ENCODE measurements at regions not wholly inside any gene's neighbourhood (a gene's known extent, or its start where the extent isn't known, plus 50 kb on each side); places are given as distances from the start of the nearest gene placed in this dataset.

- DNase-seq, result no peak
- ATAC-seq, result no peak
Observed at GRCh38 chr1:79599257-79599656, 592.7 kb upstream of the ADGRL4 start.

DNA sequence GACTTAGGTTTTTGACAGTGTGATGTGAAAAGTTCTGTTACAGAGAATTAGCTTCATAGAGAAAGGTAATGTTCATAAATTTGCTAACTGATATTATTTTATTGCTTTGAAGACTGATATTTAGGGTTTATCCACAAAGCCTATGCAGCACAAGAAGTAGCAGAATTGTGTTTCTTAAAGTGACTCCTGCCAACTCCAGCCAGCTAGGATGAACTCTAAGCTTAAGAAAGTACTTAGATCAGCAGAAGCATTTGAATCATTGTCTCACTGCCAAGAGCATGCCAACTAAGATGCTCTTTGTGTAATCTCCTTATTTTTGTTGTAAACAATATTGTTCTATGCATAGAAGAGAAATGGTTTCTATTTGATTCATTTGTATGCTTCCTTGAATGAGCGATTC lies 589.4 kb upstream of the ADGRL4 start:
- ATAC-seq, result no peak
- no peak for DNase-seq

GRCh38 chr1:79594121-79594698 lies 587.7 kb upstream of the ADGRL4 start:
- DNase-seq (no peak), ATAC-seq (no peak)

- ATAC-seq, result no peak
- DNase-seq, result no peak
Observed at GRCh38 chr1:79592707-79593106, 586.2 kb upstream of the ADGRL4 start.

- DNase-seq (no peak), ATAC-seq (no peak)
Observed at GRCh38 chr1:79588719-79589118, 582.2 kb upstream of the ADGRL4 start.

- no peak for ATAC-seq
Observed at GRCh38 chr1:79587229-79587628, 580.7 kb upstream of the ADGRL4 start.

GRCh38 chr1:79585801-79586200 lies 579.3 kb upstream of the ADGRL4 start:
- DNase-seq (no peak), ATAC-seq (no peak)

More at GRCh38 chr1:79587229-79587628, 580.7 kb upstream of the ADGRL4 start:
- DNase-seq, result no peak

- DNase-seq, result no peak
- no peak for ATAC-seq
Observed at GRCh38 chr1:79575424-79575823, 568.9 kb upstream of the ADGRL4 start.

GRCh38 chr1:79568411-79568810 lies 561.9 kb upstream of the ADGRL4 start:
- DNase-seq (no peak), ATAC-seq (no peak)

- no peak for DNase-seq
- ATAC-seq, result no peak
Observed at GRCh38 chr1:79561521-79561978, 555.0 kb upstream of the ADGRL4 start.

DNA sequence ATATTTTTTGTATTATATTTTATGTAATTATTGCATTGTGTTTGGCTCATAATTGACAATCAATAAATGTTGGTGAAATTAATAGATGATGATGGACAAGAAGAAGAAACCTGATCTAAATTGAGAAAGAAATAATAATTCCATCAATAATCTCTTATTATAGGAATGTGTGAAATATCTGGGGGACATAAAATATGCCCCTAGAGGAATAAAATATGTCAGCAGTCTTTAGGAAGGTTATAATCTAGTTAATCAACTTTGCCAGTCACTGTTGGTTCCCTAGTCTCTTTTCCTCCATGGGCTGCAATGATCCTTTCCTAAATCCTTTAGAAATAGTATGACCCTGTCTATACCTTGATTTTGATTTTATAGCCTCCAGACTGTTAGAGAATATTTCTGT lies 549.7 kb upstream of the ADGRL4 start:
- DNase-seq, result no peak
- ATAC-seq, result no peak

DNA sequence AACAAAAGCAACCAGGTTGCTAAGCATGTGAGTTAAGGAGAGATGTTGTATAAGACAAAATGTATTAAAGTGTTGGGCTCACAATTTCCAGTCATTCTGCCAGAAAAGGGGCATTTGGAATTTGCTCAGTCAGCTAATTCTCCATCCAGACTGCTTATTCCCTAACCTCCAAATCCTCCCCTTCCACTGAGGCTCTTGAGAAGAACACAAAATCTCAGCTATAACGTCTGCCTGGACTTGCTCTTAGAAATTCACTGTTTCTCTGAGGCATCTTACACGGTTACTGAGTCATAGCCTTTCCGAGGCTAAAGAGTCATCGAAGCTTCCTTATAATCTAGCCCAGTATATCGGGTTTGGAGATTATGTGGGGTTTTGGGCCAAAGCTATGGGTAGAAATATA lies 548.2 kb upstream of the ADGRL4 start:
- DNase-seq (no peak), ATAC-seq (no peak)

- ATAC-seq (no peak), DNase-seq (no peak)
Observed at GRCh38 chr1:79551321-79551720, 544.8 kb upstream of the ADGRL4 start.

DNA sequence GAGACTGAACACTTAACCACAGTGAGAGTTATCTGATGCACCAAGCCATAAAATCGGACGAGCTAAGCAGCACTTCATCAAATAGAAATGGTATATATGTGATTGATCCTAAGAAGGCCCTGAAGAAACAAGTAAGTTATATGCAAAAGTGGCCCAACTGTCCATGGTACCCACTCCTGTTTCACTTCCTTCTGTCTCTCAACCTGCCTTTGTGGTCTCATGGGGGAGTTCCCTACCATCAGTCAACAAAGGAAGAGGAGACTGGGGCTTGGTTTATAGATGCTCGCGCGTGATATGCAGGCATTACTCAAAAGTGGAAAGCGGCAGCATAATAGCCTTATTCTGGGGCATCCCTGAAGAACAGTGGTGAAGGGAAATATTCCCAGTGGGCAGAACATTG lies 543.9 kb upstream of the ADGRL4 start:
- DNase-seq (no peak), ATAC-seq (no peak)

DNA sequence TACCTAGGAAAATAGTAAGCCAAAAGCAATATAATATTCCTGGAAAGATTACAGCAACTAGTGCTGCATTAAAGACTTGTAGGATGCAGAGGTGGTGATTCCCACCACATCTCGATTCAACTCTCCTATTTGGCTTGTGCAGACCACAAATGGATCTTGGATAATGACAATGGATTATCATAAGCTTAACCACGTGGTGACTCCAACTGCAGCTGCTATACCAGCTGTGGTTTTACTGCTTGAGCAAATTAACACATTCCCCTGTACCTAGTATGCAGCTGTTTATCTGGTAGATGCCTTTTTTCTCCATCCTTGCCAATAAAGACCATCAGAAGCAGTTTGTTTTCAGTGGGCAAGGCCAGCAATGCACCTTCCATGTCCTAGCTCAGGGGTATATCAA lies 542.7 kb upstream of the ADGRL4 start:
- ATAC-seq, result no peak

GRCh38 chr1:79547514-79547913 lies 541.0 kb upstream of the ADGRL4 start:
- DNase-seq (no peak), ATAC-seq (no peak)

More for the DNA sequence above, 542.7 kb upstream of the ADGRL4 start:
- DNase-seq, result no peak

DNA sequence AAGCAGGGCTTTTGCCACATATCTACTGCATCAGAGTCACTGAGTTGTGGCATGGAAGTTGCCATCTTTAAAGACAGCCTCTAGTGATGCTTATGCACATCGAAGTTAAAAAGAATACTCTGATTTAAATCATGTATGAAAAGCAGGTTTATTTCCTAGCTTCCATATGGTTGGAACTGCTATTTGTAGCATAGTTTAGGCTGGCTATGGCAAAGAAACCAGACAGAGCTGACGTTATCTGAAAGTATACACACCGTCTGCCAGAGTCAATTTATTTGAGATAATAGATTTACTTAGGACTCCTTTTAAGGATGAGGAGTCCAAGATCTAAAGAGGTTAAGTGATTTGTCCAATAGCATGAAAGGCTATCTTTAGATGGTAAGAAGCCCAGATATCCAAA lies 536.9 kb upstream of the ADGRL4 start:
- DNase-seq (no peak), ATAC-seq (no peak)

DNA sequence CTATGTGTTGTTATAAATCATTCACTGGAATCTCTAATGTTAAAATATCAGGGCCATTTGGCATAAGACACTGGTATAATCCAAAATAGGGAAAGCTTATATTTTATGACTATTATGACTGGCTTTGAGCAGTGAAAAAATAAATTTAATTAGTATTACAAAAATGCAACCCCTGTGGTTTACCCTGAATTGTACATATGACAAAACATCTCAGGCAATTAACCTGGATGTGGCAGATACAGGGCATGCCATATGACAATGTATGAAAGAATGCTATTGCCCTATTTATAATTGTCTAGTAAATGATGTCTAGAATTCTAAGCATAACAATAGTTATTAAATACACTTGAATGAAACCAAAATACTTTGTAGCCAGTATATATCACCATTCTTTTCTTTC lies 532.5 kb upstream of the ADGRL4 start:
- DNase-seq, result no peak
- no peak for ATAC-seq

DNA sequence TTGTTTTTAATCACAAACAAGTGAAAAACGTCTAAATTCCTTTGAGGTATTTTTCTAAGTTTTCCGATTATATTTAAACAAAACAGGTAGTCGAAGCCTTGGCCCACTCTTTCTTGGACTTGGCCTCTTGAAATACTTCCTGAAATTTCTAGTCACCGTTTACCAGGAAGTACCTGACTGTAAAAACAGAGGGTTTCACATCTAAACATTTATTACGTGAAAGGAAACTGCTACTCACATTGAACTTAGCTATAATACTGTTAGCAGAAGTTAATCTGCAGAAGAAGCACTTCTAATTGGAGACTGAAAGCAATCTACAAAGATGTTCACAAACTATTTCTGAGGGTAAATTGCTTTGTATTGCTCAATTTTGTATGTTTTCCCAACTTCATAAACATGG lies 526.0 kb upstream of the ADGRL4 start:
- no peak for DNase-seq
- ATAC-seq, result no peak

GRCh38 chr1:79531790-79532189 lies 525.3 kb upstream of the ADGRL4 start:
- ATAC-seq (no peak), DNase-seq (no peak)

DNA sequence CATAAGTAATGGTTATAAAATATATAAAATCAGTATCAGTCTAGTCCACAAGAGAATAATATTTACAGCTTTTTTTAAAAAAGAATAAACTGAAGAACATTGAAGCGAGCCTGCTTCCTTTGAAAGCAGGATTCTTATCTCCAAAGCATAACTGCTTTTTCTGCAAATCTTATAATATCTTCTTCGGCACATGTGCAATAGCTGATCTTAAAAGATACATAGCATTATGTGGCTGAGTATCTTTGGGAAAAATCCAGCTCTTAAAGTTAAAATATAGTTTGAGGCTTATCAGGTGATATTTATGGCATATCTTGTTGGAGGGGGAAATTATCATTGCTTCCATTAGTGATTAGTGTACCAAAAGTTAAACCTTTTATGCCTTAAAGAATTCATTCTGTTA lies 523.9 kb upstream of the ADGRL4 start:
- ATAC-seq, result no peak
- no peak for DNase-seq

DNA sequence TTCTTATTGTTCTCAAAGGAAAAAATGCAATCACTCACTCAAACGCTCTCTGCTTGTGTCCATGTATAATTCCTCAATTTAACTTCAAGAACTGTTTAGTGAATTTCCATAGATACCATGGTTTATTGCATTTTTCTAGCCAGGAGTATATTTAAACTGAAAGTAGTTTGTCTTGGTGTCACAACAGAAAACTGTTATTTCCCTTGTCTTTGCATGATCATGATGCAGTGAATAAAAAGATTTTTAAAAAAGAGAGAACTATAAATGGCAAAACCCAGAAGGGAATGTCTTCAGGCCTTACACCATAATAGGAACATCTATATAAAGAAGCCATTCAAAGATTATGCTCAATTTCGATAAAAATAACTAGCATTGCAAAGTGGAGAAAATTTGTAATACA lies 523.5 kb upstream of the ADGRL4 start:
- DNase-seq (no peak), ATAC-seq (no peak)

DNA sequence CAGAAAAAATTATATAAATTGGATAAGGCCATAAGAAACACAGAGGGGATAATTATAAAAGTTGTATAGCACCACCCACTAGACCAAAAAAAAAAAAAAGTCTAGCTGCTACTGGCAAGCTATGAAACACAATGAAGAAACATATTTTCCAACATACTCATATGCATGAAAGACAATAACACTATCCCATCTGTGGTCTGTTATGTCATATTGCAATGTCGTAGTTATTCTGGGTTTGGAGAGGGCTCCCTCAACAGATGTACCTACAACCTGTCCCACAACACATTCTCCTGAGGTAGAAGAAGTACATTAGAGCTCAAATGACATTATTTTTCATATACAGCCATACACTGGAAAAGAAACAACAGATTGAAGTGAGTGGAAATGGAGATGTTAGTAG lies 517.6 kb upstream of the ADGRL4 start:
- ATAC-seq (no peak), DNase-seq (no peak)

DNA sequence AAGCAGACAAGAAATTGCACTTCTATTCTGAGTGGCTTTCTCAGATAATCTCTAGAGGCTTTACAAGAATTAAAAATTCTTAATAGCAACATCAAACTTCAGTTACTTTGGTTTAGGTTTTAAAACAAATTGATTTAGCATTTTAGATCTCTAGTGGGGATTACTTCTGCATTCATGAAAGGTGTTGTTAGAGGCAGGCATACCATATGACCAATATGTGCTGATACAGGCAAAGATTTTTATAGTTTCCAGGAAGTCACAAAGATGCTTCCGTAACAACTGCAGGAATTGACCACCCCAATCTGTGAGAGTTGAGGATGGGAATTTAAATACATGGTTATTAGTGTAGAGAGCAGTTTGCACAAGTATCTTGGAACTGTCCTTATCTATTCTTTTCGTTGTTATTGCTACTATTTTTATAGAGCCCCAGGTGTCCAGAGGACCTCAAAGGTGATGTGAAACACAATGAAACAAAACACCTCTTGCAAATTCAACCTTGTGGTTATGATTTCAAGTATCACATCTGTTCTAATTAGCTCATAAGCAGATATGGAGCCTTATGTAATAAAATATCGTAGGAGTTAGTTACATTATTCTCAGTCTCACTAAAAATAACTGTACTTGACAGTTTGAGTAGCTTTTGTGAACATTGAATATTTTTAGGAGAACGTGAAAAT lies 512.7 kb upstream of the ADGRL4 start:
- no peak for DNase-seq

More for the DNA sequence above, 512.7 kb upstream of the ADGRL4 start:
- no peak for ATAC-seq

All from stimulated activated naive CD8-positive, alpha-beta T cell treated with anti-CD3 and anti-CD28 coated beads, Interleukin-15, Interleukin-2, amounts not matched to agents 100 U/mL and 50 U/mL, for 24 hours (primary cell).